ENCODE measurements at regions not wholly inside any gene's neighbourhood (a gene's known extent, or its start where the extent isn't known, plus 50 kb on each side); places are given as distances from the start of the nearest gene placed in this dataset.

DNA sequence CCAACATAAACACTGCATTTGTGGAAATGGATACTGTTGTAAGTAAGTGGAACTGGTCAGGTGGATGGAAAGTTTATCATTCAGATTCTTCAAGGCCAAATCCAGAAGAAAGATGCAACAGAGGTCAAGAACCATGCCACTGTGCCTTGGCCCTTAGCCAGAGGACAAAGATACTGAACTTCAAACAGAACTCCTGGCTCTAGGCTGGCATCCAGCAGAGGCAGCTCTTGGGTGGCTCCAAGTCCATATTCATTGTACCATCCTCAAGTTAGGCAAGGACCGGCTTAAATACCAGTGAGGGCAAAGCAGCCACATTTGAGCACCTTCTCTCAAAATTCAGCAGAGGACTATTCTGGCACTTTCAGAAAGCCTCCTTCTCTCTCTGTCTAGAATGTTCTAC lies 53.2 kb downstream of the DNAAF9 start:
- no peak for TF ChIP-seq CTCF (conservative IDR thresholded peaks at IDR 0.05; ENCODE audit: low read length)
- no peak for TF ChIP-seq EZH2phosphoT487 (IDR thresholded peaks at IDR 0.05; ENCODE audit: borderline replicate concordance, low read depth, low read length)

DNA sequence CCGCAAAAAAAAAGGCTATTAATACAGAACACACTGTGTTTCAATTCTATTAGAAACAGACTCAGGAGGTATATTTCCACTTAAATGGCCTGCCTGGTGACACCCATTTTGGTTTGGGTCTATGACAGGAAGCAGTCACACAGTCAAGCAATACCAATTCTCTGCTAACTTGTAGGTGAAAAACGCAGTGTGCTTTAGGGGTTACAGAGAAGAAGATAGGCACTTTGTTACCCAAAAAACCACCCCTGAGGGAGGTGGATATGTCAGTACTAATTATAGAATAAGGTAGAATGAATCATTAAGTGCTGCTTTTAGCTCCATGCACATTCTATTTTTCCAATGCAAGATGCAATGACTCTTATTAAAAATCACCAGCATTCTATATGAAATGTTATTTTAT lies 53.8 kb downstream of the DNAAF9 start:
- POLR2A ChIA-PET: no interaction called here
- CTCF ChIA-PET (ENCODE audit: unreplicated experiment): no interaction called here
- Histone ChIP-seq H3K79me2 (ENCODE audit: insufficient read depth, low read depth, low read length) (no peaks in the 10 kb centered on the region), H4K20me1 (ENCODE audit: insufficient read depth, low read length) (no peaks in the 10 kb centered on the region), H3K9me2 (ENCODE audit: insufficient read depth, low read length) (no peaks in the 10 kb centered on the region), H3K4me3 (ENCODE audit: low read depth, low read length, poor library complexity, severe bottlenecking) (no peak overlapping the region), H3K36me3 (ENCODE audit: insufficient read depth, low read length) (no peaks in the 10 kb centered on the region), H3K4me1 (ENCODE audit: insufficient read depth, low read length, poor library complexity, severe bottlenecking) (no peaks in the 10 kb centered on the region), H2AFZ (ENCODE audit: low read length) (no peak overlapping the region), H3K27ac (ENCODE audit: low read depth, low read length, poor library complexity, severe bottlenecking) (no peak overlapping the region), H3K4me2 (ENCODE audit: low read length) (no peak overlapping the region), H3K9me3 (ENCODE audit: low read length) (no peaks in the 10 kb centered on the region)
- intact Hi-C loops (cut with micrococcal nuclease; ENCODE audit: unreplicated experiment): no loop called here
- no TSS peak for BruUV-seq (replicated peaks)
- TF ChIP-seq EZH2phosphoT487 (IDR thresholded peaks at IDR 0.05; ENCODE audit: borderline replicate concordance, low read depth, low read length) (no peak), CTCF (conservative IDR thresholded peaks at IDR 0.05; ENCODE audit: low read length) (no peak)
- DNase-seq (ENCODE audit: low spot score): no peak

More for the DNA sequence above, 53.2 kb downstream of the DNAAF9 start:
- Histone ChIP-seq H3K4me3 (ENCODE audit: low read depth, low read length, poor library complexity, severe bottlenecking) (no peak overlapping the region), H4K20me1 (ENCODE audit: insufficient read depth, low read length) (no peaks in the 10 kb centered on the region), H3K9me3 (ENCODE audit: low read length) (no peaks in the 10 kb centered on the region), H3K27ac (ENCODE audit: low read depth, low read length, poor library complexity, severe bottlenecking) (no peak overlapping the region), H3K36me3 (ENCODE audit: insufficient read depth, low read length) (no peaks in the 10 kb centered on the region), H3K4me2 (ENCODE audit: low read length) (no peak overlapping the region), H3K9me2 (ENCODE audit: insufficient read depth, low read length) (no peaks in the 10 kb centered on the region), H2AFZ (ENCODE audit: low read length) (no peak overlapping the region), H3K79me2 (ENCODE audit: insufficient read depth, low read depth, low read length) (no peaks in the 10 kb centered on the region), H3K4me1 (ENCODE audit: insufficient read depth, low read length, poor library complexity, severe bottlenecking) (no peaks in the 10 kb centered on the region)
- DNase-seq (ENCODE audit: low spot score): no peak
- CTCF ChIA-PET (ENCODE audit: unreplicated experiment): no interaction called here
- POLR2A ChIA-PET: no interaction called here
- intact Hi-C loops (cut with micrococcal nuclease; ENCODE audit: unreplicated experiment): no loop called here
- BruUV-seq (replicated peaks): no TSS peak

GRCh38 chr20:3352202-3352601 lies 55.3 kb downstream of the DNAAF9 start:
- Histone ChIP-seq H3K36me3 (ENCODE audit: insufficient read depth, low read length) (no peaks in the 10 kb centered on the region), H3K4me1 (ENCODE audit: insufficient read depth, low read length, poor library complexity, severe bottlenecking) (no peaks in the 10 kb centered on the region), H2AFZ (ENCODE audit: low read length) (no peak overlapping the region), H3K79me2 (ENCODE audit: insufficient read depth, low read depth, low read length) (no peaks in the 10 kb centered on the region), H3K9me3 (ENCODE audit: low read length) (no peaks in the 10 kb centered on the region), H3K4me2 (ENCODE audit: low read length) (no peak overlapping the region), H3K4me3 (ENCODE audit: low read depth, low read length, poor library complexity, severe bottlenecking) (no peak overlapping the region), H4K20me1 (ENCODE audit: insufficient read depth, low read length) (no peaks in the 10 kb centered on the region), H3K9me2 (ENCODE audit: insufficient read depth, low read length) (no peaks in the 10 kb centered on the region), H3K27ac (ENCODE audit: low read depth, low read length, poor library complexity, severe bottlenecking) (no peak overlapping the region)
- ChIA-PET POLR2A (no interaction called here), CTCF (ENCODE audit: unreplicated experiment) (no interaction called here)
- TF ChIP-seq EZH2phosphoT487 (IDR thresholded peaks at IDR 0.05; ENCODE audit: borderline replicate concordance, low read depth, low read length): no peak
- TF ChIP-seq CTCF (conservative IDR thresholded peaks at IDR 0.05; ENCODE audit: low read length): no peak
- intact Hi-C loops (cut with micrococcal nuclease; ENCODE audit: unreplicated experiment): no loop called here
- DNase-seq (ENCODE audit: low spot score): no peak
- no TSS peak for BruUV-seq (replicated peaks)

Data from OCI-LY7 (cell line).